ENCODE measurements at regions not wholly inside any gene's neighbourhood (a gene's known extent, or its start where the extent isn't known, plus 50 kb on each side); places are given as distances from the start of the nearest gene placed in this dataset.

DNA sequence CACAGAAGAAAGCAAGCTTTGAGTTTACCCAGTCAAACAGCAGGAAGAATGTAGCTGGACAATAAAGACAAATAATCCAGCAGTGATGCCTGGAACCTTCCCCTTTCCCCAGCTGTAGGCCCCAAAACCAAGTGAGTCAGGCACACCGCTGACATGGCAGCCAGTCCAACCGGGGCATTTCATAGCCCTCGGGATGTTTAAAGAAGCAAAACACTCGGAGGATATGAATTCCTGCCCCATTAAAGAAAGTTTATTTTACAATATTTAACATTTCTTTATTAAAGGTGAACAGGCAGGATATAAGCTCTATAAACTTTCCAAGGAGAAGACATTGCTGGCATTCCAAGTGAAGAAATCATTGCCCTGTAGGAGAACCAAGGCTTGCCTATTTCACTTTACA is 507.6 kb upstream of the TNP1 start (continued):
- TF ChIP-seq, protein P1, sequence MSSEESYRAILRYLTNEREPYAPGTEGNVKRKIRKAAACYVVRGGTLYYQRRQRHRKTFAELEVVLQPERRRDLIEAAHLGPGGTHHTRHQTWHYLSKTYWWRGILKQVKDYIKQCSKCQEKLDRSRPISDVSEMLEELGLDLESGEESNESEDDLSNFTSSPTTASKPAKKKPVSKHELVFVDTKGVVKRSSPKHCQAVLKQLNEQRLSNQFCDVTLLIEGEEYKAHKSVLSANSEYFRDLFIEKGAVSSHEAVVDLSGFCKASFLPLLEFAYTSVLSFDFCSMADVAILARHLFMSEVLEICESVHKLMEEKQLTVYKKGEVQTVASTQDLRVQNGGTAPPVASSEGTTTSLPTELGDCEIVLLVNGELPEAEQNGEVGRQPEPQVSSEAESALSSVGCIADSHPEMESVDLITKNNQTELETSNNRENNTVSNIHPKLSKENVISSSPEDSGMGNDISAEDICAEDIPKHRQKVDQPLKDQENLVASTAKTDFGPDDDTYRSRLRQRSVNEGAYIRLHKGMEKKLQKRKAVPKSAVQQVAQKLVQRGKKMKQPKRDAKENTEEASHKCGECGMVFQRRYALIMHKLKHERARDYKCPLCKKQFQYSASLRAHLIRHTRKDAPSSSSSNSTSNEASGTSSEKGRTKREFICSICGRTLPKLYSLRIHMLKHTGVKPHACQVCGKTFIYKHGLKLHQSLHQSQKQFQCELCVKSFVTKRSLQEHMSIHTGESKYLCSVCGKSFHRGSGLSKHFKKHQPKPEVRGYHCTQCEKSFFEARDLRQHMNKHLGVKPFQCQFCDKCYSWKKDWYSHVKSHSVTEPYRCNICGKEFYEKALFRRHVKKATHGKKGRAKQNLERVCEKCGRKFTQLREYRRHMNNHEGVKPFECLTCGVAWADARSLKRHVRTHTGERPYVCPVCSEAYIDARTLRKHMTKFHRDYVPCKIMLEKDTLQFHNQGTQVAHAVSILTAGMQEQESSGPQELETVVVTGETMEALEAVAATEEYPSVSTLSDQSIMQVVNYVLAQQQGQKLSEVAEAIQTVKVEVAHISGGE (CRISPR knock-in tag; IDR thresholded peaks at IDR 0.05) = no peak
- TF ChIP-seq RFX5 (IDR thresholded peaks at IDR 0.05; ENCODE audit: low read depth, low read length) = no peak

DNA sequence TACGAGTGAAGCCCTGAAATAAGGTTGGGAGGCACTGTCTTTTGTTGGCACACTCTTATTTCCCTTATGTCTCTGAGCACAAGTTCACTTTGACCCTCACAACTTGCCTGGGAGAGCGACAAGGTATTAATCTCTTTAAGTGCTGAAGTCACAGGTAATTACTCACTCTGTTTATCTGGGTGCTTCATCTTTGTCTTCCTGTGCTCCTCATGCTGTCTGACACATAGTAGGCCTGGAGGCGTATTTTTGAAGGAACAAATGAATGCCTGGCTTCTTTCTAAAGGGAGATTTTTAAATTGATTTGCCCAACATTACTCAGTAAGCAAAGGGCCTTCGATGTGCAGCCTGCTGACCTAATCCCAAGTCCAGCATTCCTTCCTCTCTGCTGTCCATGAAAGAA is 507.1 kb upstream of the TNP1 start:
- H3K4me3 ChIP-seq = no peak overlapping the region
- H3K27ac ChIP-seq (ENCODE audit: control insufficient read depth, insufficient read depth) = no peak overlapping the region
- H3K79me2 ChIP-seq (ENCODE audit: control insufficient read depth, insufficient read depth, low read length) = no peaks in the 10 kb centered on the region
- ChIA-PET POLR2A (no interaction called here), RAD21 (ENCODE audit: unreplicated experiment) (no interaction called here), CTCF (no interaction called here), SMC1A (ENCODE audit: uncharacterized antibody, unreplicated experiment) (no interaction called here)
- 9% methylated on average over 4 of the region's 4 CpGs for WGBS (ENCODE audit: insufficient coverage, insufficient replicate concordance, low lambda C conversion rate, missing lambda C conversion rate)
- intact Hi-C loops (cut with micrococcal nuclease; ENCODE audit: unreplicated experiment) (no loop called here), in situ Hi-C loops (cut with MboI) (no loop called here)
- no peaks in the 10 kb centered on the region for H4K20me1 ChIP-seq (ENCODE audit: control insufficient read depth, insufficient read depth)
- no peak for ATAC-seq
- FAIRE-seq = no peak
- no peak for TF ChIP-seq PAX5 (IDR thresholded peaks at IDR 0.05; ENCODE audit: borderline replicate concordance, low read depth, low read length)
- TF ChIP-seq JUND (IDR thresholded peaks at IDR 0.05; ENCODE audit: low read depth, low read length) = no peak
- no peak for TF ChIP-seq MYB (IDR thresholded peaks at IDR 0.05; ENCODE audit: borderline replicate concordance, low read depth, low read length)
- TF ChIP-seq, protein P2, sequence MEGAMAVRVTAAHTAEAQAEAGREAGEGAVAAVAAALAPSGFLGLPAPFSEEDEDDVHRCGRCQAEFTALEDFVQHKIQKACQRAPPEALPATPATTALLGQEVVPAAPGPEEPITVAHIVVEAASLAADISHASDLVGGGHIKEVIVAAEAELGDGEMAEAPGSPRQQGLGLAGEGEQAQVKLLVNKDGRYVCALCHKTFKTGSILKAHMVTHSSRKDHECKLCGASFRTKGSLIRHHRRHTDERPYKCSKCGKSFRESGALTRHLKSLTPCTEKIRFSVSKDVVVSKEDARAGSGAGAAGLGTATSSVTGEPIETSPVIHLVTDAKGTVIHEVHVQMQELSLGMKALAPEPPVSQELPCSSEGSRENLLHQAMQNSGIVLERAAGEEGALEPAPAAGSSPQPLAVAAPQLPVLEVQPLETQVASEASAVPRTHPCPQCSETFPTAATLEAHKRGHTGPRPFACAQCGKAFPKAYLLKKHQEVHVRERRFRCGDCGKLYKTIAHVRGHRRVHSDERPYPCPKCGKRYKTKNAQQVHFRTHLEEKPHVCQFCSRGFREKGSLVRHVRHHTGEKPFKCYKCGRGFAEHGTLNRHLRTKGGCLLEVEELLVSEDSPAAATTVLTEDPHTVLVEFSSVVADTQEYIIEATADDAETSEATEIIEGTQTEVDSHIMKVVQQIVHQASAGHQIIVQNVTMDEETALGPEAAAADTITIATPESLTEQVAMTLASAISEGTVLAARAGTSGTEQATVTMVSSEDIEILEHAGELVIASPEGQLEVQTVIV (IDR thresholded peaks at IDR 0.05; ENCODE audit: borderline replicate concordance, partially characterized antibody) = no peak
- TF ChIP-seq MEF2B (IDR thresholded peaks at IDR 0.05; ENCODE audit: partially characterized antibody, poor library complexity, severe bottlenecking) = no peak
- H3K36me3 ChIP-seq (ENCODE audit: control insufficient read depth in 2 of 2, insufficient read depth in 2 of 2, low read length in 1 of 2) = no peaks in the 10 kb centered on the region
- H3K4me1 ChIP-seq (ENCODE audit: control insufficient read depth, insufficient read depth, low read length) = no peaks in the 10 kb centered on the region
- H3K9ac ChIP-seq (ENCODE audit: control insufficient read depth, insufficient read depth, low read length) = no peak overlapping the region
- peaks cover 0 to 2% of the 10 kb centered on the region in 2 experiments; a peak in 1 of 4 replicates for H3K27me3 ChIP-seq (replicated peaks in 1 of 2; ENCODE audit: control insufficient read depth in 2 of 2, insufficient read depth in 2 of 2, low read length in 1 of 2)
- BruUV-seq (replicated peaks) = no TSS peak
- DNase-seq (ENCODE audit: low read depth, low spot score) = no peak
- no peak overlapping the region for H3K4me2 ChIP-seq (ENCODE audit: control insufficient read depth, insufficient read depth)
- H3K9me3 ChIP-seq (replicated peaks; ENCODE audit: control insufficient read depth, insufficient read depth, low read length) = no peaks in the 10 kb centered on the region
- H2AFZ ChIP-seq (ENCODE audit: control insufficient read depth, low read depth, low read length) = no peak overlapping the region

Measured in GM12878 (cell line).